ENCODE measurements at regions not wholly inside any gene's neighbourhood (a gene's known extent, or its start where the extent isn't known, plus 50 kb on each side); places are given as distances from the start of the nearest gene placed in this dataset.

GRCh38 chr22:47448231-47449223, 686.1 kb downstream of the TBC1D22A start:
- H3K9me3 ChIP-seq (ENCODE audit: control extremely low read depth in 1 of 3, control insufficient read depth in 2 of 3, insufficient read depth in 1 of 3, low read length in 2 of 3), result peaks cover 0 to 50% (median 0%) of the 10 kb centered on the region in 3 donors
- H3K27me3 ChIP-seq (replicated peaks in 1 of 4; ENCODE audit: control extremely low read depth in 1 of 4, control insufficient read depth in 3 of 4, insufficient read depth in 4 of 4, low read length in 3 of 4), result no peaks in the 10 kb centered on the region
- intact Hi-C loops (cut with micrococcal nuclease), result no loop called here
- H3K27ac ChIP-seq (ENCODE audit: low read length in 2 of 2), result no peak overlapping the region
- H3K79me2 ChIP-seq (ENCODE audit: control insufficient read depth, insufficient read depth, low read length), result no peaks in the 10 kb centered on the region
- peaks cover 15% of the 10 kb centered on the region for H3K27me3 Mint-ChIP-seq
- ATAC-seq (ENCODE audit: low read depth) (no peak), DNase-seq (no peak)
- no peak overlapping the region for H3K4me3 Mint-ChIP-seq
- H3K4me1 Mint-ChIP-seq, result no peaks in the 10 kb centered on the region
- H3K9ac ChIP-seq (ENCODE audit: low read length), result no peak overlapping the region
- H3K4me1 ChIP-seq (ENCODE audit: control insufficient read depth in 2 of 2, insufficient read depth in 2 of 2, low read length in 2 of 2), result no peaks in the 10 kb centered on the region
- no peaks in the 10 kb centered on the region for H3K36me3 ChIP-seq (replicated peaks in 1 of 2; ENCODE audit: control extremely low read depth in 1 of 2, control insufficient read depth in 1 of 2, extremely low read depth in 1 of 2, insufficient read depth in 2 of 2, low read length in 1 of 2)
- no peak overlapping the region for H2AFZ ChIP-seq (ENCODE audit: insufficient read depth, low read depth, low read length, poor library complexity, severe bottlenecking)
- no peak overlapping the region for H3K27ac Mint-ChIP-seq
- POLR2A ChIA-PET, result no interaction called here
- CTCF ChIA-PET, result no interaction called here
- no peak for TF ChIP-seq EZH2 (IDR thresholded peaks at IDR 0.05; ENCODE audit: borderline replicate concordance, insufficient read depth, low read depth, low read length, poor library complexity, severe bottlenecking)
- TF ChIP-seq, protein P1, sequence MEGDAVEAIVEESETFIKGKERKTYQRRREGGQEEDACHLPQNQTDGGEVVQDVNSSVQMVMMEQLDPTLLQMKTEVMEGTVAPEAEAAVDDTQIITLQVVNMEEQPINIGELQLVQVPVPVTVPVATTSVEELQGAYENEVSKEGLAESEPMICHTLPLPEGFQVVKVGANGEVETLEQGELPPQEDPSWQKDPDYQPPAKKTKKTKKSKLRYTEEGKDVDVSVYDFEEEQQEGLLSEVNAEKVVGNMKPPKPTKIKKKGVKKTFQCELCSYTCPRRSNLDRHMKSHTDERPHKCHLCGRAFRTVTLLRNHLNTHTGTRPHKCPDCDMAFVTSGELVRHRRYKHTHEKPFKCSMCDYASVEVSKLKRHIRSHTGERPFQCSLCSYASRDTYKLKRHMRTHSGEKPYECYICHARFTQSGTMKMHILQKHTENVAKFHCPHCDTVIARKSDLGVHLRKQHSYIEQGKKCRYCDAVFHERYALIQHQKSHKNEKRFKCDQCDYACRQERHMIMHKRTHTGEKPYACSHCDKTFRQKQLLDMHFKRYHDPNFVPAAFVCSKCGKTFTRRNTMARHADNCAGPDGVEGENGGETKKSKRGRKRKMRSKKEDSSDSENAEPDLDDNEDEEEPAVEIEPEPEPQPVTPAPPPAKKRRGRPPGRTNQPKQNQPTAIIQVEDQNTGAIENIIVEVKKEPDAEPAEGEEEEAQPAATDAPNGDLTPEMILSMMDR (IDR thresholded peaks at IDR 0.05), result no peak
- H4K20me1 ChIP-seq (ENCODE audit: control insufficient read depth, insufficient read depth, low read length, poor library complexity, severe bottlenecking), result no peaks in the 10 kb centered on the region
- H3K4me2 ChIP-seq (replicated peaks; ENCODE audit: low read depth, low read length, poor library complexity, severe bottlenecking), result no peak overlapping the region
- 88% methylated on average over 16 of the region's 19 CpGs for WGBS (ENCODE audit: insufficient coverage)
- no peak overlapping the region for H3K4me3 ChIP-seq (ENCODE audit: control extremely low read depth in 1 of 5, extremely low read depth in 1 of 5, insufficient read depth in 1 of 5, low read depth in 2 of 5, low read length in 4 of 5)
- peaks cover 6% of the 10 kb centered on the region for H3K9me3 Mint-ChIP-seq (ENCODE audit: insufficient read depth)
